Medulla oblongata (tissue), 1 donor: ENCODE measurements at regions not wholly inside any gene's neighbourhood (a gene's known extent, or its start where the extent isn't known, plus 50 kb on each side); places are given as distances from the start of the nearest gene placed in this dataset.
A peak's percentile ranks its signal among the peaks of the same experiment; 100 is the strongest.

Source experiments
- DNase-seq: peaks from one replicate; pipeline ENCODE4 v3.0.0-alpha.2; 2015; ENCODE audit errors: extremely low spot score

- no peak for DNase-seq
These were observed 81.5 kb downstream of the PJA1 start for GRCh38 chrX:69083801-69084200.

- no peak for DNase-seq
These were observed 81.9 kb downstream of the PJA1 start for GRCh38 chrX:69083361-69083760.

- DNase-seq: no peak
These were observed 82.5 kb downstream of the PJA1 start for GRCh38 chrX:69082753-69083150.

- DNase-seq: no peak
These were observed 83.0 kb downstream of the PJA1 start for GRCh38 chrX:69082055-69082752.

GRCh38 chrX:69080855-69081465 is 84.3 kb downstream of the PJA1 start:
- no peak for DNase-seq

- DNase-seq: no peak
These were observed 86.0 kb downstream of the PJA1 start for GRCh38 chrX:69079268-69079667.

GRCh38 chrX:69077895-69078455 is 87.3 kb downstream of the PJA1 start:
- no peak for DNase-seq

GRCh38 chrX:69076088-69076487 is 89.2 kb downstream of the PJA1 start:
- no peak for DNase-seq

GRCh38 chrX:69074726-69075125 is 90.5 kb downstream of the PJA1 start:
- no peak for DNase-seq

- DNase-seq: no peak
These were observed 91.5 kb downstream of the PJA1 start for GRCh38 chrX:69073721-69074120.

GRCh38 chrX:69073241-69073640 is 92.0 kb downstream of the PJA1 start:
- DNase-seq: no peak

GRCh38 chrX:69072486-69073006 is 92.7 kb downstream of the PJA1 start:
- DNase-seq: no peak

- DNase-seq: peak; percentile 6
These were observed 94.2 kb downstream of the PJA1 start for GRCh38 chrX:69070949-69071650.

GRCh38 chrX:69069876-69070275 is 95.4 kb downstream of the PJA1 start:
- DNase-seq: no peak

GRCh38 chrX:69069086-69069445 is 96.2 kb downstream of the PJA1 start:
- DNase-seq: no peak

GRCh38 chrX:69068301-69069085 is 96.8 kb downstream of the PJA1 start:
- no peak for DNase-seq

- DNase-seq: no peak
These were observed 97.4 kb downstream of the PJA1 start for GRCh38 chrX:69067841-69068240.

GRCh38 chrX:69066966-69067525 is 98.2 kb downstream of the PJA1 start:
- DNase-seq: no peak

- DNase-seq: no peak
These were observed 99.1 kb downstream of the PJA1 start for GRCh38 chrX:69066021-69066757.

GRCh38 chrX:69065451-69065850 is 99.8 kb downstream of the PJA1 start:
- DNase-seq: no peak

GRCh38 chrX:69063486-69063885 is 101.8 kb downstream of the PJA1 start:
- DNase-seq: no peak
